T47D (cell line): ENCODE measurements at regions not wholly inside any gene's neighbourhood (a gene's known extent, or its start where the extent isn't known, plus 50 kb on each side); places are given as distances from the start of the nearest gene placed in this dataset.
"Not testable (repeated sequence)": the region's sequence is repeated elsewhere in the genome, so short reads cannot be mapped to it uniquely, and the experiment has no call there.

Experiments
- DNase-seq, 2 experiments: peaks; one replicate each; pipeline versions ENCODE4 v3.0.0 to v3.0.0-alpha.2; 2011 to 2012; ENCODE audit warnings: low read depth in 1 of 2, low spot score in 1 of 2
- JUND ChIP-seq: IDR thresholded peaks from 2 replicates; pipeline ENCODE4 v1.6.1; 2012; ENCODE audit warnings: low read depth
- in situ Hi-C: cut with HindIII; loops from 2 replicates; pipeline ENCODE4 v1.10.0; 2016; ENCODE audit warnings: low sequenced_read_pairs, low pct_unique_long_range_greater_than_20kb

DNA sequence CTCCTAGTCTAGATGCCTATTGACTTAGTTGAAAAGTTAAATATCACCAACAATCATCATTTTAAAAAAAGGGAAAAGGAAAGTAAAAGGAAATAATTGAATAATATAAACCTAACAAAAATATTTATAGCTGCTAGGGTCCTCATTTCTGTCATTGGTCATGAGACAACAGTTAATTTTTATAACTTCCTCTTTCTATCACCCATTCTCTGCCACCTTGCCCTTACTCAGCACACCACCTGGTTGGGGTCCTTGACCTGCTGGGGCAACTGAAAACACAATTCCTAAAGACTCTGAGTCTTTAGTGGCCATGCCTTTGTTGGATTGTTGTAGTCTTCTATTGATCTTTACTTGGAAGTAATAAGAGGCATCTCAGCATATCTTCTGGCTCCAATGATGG is 179.5 kb upstream of the MAST4 start:
- DNase-seq = no peak
- TF ChIP-seq JUND = no peak
- in situ Hi-C loops = no loop called here

DNA sequence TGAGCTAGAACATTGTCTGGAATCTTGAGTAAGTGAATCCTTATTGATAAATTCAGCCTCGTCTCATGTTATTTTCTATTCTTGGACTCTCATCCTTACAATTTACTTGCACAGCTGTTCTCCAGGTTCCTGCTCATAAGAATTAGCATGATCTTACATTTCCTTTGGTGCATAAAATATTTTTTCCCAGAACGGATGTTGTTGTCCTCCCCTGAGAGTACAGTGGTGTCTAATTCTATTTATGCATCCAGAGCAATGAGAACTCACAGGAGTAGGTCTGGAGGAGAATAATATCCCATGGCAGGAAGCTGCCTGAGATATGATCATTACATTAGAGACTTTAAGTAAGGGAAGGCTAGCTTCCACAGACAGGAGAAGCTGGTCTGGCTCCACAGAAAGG is 178.4 kb upstream of the MAST4 start:
- DNase-seq = no peak
- in situ Hi-C loops = no loop called here
- no peak for TF ChIP-seq JUND

DNA sequence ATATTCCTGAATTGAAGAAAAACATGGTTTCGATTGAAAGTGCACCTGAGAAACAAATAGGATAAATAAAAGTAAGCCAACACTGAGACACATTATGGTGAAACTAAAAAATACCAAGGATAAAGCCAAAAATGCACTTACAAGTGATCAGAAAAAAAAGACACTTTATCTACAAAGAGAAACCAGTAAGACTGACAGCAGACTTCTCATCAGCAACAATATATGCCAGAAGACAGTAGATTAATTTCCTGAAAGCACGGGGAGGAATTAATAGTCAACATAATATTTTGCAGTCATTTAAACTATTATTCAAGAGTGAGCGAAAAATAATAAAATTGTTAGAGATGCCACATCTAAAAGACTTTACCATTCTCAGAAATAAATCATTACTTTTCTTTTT is 172.7 kb upstream of the MAST4 start:
- TF ChIP-seq JUND = no peak
- in situ Hi-C loops = no loop called here
- no peak for DNase-seq

DNA sequence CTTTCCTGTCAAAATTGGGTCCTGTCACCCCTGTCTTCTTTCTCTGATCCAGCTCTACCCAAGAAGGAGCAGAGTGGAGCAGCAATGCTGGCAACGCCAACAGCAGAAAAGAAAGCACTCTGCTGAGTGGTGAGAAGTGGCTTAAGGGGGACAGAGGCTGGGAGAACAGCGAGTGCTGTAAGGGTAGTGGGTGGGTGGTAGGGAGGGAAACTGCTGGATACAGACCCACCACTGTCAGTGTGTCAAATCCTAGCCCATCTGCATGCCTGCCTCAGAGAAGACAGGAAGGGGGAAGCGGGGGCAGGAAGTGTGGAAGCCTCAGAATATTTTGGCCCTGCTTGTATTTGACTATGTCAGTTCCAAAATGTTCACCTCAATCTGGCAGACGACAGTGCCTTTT is 170.4 kb upstream of the MAST4 start:
- DNase-seq = no peak
- no peak for TF ChIP-seq JUND
- in situ Hi-C loops = no loop called here

DNA sequence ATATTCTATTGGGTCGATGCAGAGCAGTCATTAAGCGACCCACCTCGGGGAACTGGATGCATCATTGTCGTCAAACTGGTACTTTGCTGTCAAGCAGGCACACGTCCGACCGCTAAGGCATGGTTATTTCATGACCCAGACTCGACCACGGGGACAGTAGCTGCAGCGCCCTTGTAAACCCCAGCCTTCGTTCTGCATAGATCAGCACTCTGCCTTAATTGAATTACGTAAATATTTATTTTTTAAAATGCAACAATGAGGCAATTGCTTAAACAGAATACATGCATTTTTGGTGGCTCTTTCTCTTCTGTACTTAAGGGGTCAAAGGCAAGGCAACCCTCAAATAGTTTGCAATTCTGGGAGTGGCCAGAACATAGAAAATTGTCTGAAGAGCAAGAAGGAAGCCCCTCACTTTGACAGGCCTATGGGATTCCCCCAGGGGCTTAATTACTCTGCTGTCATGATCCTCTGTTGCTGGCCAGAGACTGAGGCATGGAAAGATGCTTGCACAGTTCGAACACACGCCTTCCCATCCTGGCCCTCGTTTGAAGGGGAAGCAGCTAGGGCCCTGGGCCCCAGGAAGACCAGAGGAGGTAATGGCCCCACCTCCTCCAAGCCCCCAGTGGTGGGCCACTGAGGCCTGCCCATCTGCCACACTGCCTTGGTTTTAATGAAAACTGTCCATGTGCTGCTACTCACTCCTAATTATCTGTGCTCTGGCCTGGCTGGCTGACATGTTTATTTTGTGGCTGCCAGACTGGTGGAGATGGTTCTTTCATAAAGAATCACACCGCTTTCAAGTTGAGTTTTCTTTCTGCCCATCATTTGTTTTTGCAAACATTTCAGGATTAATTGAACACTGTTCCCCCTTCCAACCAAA is 169.7 kb upstream of the MAST4 start:
- in situ Hi-C loops = no loop called here
- DNase-seq = no peak
- TF ChIP-seq JUND = no peak

DNA sequence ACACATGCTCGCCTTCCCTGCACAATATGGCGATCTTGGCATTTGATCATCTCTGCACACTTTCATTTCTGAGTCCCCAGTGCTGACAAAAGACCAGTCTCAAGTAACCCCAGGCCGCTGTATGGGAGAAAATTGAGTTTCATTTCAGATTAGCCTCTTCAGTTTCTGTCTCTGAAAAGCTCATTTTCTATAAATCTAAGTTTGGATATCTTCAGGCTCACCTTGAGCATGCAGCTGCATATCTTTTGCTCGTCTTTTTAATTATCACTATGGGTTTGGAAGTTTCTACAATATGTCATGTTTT is 169.1 kb upstream of the MAST4 start:
- no peak for DNase-seq
- in situ Hi-C loops = no loop called here
- TF ChIP-seq JUND = no peak

DNA sequence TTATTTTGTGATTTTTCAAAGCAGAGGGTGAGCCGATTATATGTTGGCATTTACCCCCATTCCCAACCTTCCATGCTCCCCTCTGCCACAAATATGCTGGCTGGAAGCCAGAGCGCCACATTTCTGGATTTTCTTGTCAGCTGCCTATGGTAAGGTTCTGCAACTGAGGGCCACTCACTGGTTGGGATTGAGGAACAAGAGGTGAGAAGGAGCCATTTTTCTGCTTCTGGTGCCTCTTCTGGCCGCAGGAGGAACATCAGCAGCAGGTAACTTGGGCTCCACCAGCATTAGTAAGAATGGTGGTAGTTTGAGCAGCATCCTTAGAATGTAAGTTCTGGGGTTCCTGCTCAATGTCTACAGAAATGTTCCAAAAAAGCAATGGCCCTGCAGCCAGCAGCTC is 159.5 kb upstream of the MAST4 start:
- in situ Hi-C loops = no loop called here
- TF ChIP-seq JUND = no peak
- peak in 1 of 2 experiments; percentile 36 for DNase-seq

DNA sequence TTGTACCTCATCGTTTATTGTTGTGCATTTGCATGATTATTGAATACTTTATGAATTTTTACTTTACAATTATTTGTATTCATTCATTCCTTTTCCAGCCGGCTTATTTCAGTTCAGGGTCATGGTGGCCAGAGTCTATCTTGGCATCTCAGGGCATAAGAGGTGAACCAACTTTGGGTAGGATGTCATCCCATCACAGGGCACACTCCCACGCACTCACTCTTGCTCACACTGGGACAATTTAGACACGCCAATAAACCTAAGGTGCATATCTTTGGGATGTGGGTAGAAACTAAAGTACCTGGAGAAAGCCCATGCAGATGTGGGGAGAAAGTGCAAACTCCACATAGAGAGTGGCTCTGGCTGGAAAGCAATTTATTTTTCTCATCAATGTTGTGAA is 158.1 kb upstream of the MAST4 start:
- no peak for DNase-seq
- in situ Hi-C loops = no loop called here
- no peak for TF ChIP-seq JUND

DNA sequence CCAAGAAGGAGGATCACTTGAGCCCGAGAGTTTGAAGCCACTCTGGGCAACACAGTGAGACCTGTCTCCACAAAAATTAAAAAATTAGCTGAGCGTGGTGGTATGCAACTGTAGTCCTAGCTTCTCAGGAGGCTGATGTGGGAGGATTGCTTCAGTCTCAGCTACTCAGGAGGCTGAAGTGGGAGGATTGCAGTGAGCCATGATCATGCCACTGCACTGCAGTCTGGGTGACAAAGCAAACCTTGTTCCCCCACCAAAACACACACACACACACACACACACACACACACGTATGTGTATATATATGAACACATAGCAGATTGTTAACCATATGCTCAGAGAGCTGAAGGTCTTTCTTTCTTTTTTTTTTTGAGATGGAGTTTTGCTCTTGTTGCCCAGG is 157.5 kb upstream of the MAST4 start:
- in situ Hi-C loops = no loop called here
- DNase-seq = no peak
- TF ChIP-seq JUND = no peak

DNA sequence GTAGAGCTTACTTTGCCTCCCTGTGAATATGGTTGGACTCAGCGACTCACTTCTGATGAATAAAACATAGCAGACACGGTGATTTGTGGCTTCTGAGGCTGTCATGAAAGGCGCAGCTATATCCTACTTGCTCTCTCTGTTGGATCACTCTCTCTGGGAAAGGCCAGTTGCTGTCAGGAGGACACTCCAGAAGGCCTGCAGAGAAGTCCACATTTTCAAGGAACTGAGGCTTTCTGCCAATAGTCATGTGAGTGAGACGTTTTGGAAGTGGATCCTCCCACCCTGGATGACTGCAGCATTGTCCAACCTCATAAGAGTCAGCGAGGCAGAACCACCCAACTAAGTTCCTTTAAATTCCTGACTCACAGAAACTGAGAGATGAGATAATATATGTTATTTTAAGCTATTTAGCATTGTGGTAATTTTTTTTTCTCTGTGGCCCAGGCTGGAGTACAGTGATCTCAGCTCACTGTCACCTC is 156.0 kb upstream of the MAST4 start:
- no peak for TF ChIP-seq JUND
- in situ Hi-C loops = no loop called here
- DNase-seq = no peak

DNA sequence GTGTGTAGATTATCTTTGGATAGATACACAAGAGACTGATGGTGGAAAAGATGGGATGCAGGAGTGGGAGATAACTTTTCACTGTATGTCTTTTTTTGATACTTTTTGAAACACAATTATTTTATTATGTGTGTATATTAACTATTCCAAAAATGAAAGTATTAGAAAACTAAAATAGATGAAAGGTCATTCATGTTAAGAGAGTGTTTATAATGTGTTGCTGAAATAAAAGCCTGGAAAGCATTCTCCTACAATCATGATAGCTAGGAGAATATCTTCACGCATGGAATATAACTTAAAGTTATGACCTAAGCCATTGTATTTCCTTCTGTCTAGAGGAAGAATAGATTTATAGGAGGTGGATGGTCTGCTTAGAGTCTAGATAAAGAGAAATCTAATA is 154.8 kb upstream of the MAST4 start:
- no peak for DNase-seq
- no peak for TF ChIP-seq JUND
- in situ Hi-C loops = no loop called here

DNA sequence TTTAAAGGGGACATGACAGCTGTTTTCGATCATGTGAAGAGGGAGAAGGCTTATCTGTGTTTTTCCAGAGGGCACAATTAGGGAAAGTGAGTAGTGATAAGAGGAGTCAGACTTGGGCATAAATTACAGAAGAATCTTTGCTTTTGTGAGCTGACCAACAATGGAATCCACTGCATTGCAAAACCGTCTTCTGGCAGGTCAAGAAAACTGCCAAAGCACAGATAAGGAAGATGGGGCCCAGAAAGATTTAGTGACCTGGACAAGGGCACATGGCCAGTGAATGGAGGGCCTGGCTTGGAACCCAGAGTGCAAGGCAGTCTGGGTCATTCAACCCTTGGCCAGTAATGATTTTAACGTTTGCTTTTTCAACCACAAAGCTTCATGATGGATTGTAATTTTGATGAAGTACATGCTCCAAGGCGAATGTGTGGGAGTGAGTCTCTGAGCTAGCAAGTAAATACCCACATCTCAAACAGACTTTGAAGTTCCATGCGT is 153.2 kb upstream of the MAST4 start:
- DNase-seq = peak in 1 of 2 experiments; percentile 51
- no peak for TF ChIP-seq JUND
- in situ Hi-C loops = no loop called here

DNA sequence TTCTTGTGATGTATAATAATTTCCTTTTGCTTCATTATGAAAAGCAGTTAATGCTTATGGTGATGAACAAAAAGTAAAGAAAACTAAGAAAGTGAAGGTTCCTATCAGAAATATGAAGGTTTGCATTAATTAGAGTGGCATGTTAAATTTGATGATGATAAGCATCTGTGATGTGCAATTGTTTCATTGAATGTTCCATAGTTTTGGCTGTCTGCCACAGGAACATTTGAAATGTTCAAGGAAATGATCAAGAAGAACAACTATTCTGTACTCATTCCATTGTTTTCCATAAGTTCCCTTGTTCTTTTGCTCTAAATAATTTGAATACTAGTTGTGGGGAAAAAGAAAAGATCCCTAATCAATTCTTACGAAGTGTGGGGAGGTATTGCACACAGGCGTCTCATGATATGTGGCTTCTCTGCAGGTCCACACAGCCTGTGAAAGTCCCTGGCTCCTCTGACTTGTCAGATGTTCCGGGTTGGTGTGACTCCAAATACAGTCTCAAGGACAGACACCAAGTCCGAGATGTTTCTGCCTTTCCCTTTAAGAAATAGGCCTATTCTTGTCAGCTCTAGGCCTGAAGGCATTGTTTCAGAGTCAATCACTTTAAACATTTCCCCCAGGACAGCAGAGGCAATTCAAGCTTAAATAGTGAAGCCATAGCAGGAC is 152.6 kb upstream of the MAST4 start:
- TF ChIP-seq JUND = no peak
- DNase-seq = peak in 1 of 2 experiments; percentile 32
- in situ Hi-C loops = no loop called here

DNA sequence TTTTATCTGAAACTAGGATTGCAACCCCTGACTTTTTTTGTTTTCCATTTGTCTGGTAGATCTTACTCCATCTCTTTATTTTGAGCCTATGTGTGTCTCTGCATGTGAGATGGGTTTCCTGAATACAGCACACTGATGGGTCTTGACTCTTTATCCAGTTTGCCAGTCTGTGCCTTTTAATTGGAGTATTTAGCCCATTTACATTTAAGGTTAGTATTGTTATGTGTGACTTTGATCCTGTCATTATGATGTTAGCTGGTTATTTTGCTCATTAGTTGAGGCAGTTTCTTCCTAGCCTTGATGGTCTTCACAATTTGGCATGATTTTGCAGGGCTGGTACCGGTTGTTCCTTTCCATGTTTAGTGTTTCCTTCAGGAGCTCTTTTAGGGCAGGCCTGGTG is 148.1 kb upstream of the MAST4 start:
- DNase-seq, in situ Hi-C loops: not testable (repeated sequence)
